Activated B cell treated with CpG ODN at 0.5 μM for 24 hours (primary cell): ENCODE measurements at regions not wholly inside any gene's neighbourhood (a gene's known extent, or its start where the extent isn't known, plus 50 kb on each side); places are given as distances from the start of the nearest gene placed in this dataset.
"Not testable (repeated sequence)": the region's sequence is repeated elsewhere in the genome, so short reads cannot be mapped to it uniquely, and the experiment has no call there.

ENCODE experiments used
- ATAC-seq: fragments of 200-7000 bp; cut with Tn5 transposase; one replicate; pipeline ENCODE4 v1.10.0; 2021; ENCODE audit warnings: low read depth, mild to moderate bottlenecking, moderate library complexity
- CTCF ChIA-PET: fragments of 350-600 bp; sonication (Branson Sonifier 250); formaldehyde crosslinking; loops from one replicate; lab custom pipeline; 2021; ENCODE audit warnings: antibody characterized with exemption; lab: Charles Lee
- POLR2A ChIA-PET: fragments of 350-600 bp; sonication (Branson Sonifier 250); formaldehyde crosslinking; loops from one replicate; lab custom pipeline; 2021; ENCODE audit warnings: antibody characterized with exemption; lab: Charles Lee
- DNase-seq: peaks from one replicate; pipeline ENCODE4 v3.0.0; 2022
- H3K27ac Mint-ChIP-seq: one replicate; pipeline ENCODE4 v1.8.0; 2020; ENCODE audit warnings: mixed read lengths
- H3K27me3 Mint-ChIP-seq: one replicate; pipeline ENCODE4 v1.8.0; 2021; ENCODE audit warnings: mixed read lengths
- H3K36me3 Mint-ChIP-seq: one replicate; pipeline ENCODE4 v1.8.0; 2021; ENCODE audit warnings: low read depth, mixed read lengths
- H3K4me1 Mint-ChIP-seq: one replicate; pipeline ENCODE4 v1.8.0; 2021; ENCODE audit warnings: mixed read lengths
- H3K4me3 Mint-ChIP-seq: one replicate; pipeline ENCODE4 v1.8.0; 2020; ENCODE audit warnings: mild to moderate bottlenecking, mixed read lengths
- H3K9me3 Mint-ChIP-seq: one replicate; pipeline ENCODE4 v1.8.0; 2020; ENCODE audit warnings: mixed read lengths
- intact Hi-C: fragments of 100-400 bp; cut with micrococcal nuclease; formaldehyde crosslinking; loops from one replicate; pipeline ENCODE4 v1.15.1; 2024

DNA sequence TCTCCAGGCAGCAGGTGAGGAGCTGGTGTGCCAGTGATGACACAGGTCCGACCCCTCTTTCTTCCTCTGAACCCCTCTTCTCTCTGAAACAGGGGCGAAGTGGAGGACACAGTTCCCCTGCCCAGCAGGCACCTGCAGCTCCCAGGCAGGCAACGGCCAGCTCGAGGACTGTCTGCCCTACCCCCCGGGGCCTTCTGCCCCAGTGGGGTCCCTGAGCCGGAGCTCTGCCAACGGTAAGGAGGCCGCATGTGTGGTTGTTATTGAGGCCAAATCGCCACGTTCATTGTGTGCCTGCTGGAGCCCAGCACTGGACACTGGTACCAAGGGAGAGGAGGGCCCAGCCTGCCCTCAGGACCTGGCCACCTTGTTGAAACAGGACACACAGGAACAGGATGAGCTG is 119.3 kb upstream of the MTLN start:
- H3K9me3 Mint-ChIP-seq, H3K27ac Mint-ChIP-seq, CTCF ChIA-PET, H3K27me3 Mint-ChIP-seq, DNase-seq, H3K4me1 Mint-ChIP-seq, H3K4me3 Mint-ChIP-seq, H3K36me3 Mint-ChIP-seq, ATAC-seq, intact Hi-C loops, POLR2A ChIA-PET: not testable (repeated sequence)

DNA sequence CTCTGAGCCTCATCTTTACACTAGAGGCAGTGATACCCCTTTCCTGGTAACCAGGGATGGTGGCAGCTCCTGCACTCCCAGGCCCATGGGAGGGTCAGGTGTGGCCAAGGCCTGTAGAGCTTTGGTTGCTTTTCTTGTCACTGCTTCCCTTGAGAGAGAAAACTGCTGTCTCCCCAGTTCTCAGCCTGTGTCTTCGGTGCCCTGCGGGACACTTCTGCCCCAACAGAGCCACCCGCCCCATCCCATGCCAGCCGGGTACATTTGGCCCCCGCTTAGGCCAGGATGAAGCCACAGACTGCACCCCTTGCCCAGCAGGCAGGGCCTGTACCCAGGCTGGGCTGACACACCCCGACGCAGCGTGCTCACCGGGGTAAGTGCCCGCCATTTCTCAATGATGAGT is 117.4 kb upstream of the MTLN start:
- intact Hi-C loops, H3K4me1 Mint-ChIP-seq, ATAC-seq, POLR2A ChIA-PET, DNase-seq, H3K27me3 Mint-ChIP-seq, H3K27ac Mint-ChIP-seq, H3K4me3 Mint-ChIP-seq, H3K9me3 Mint-ChIP-seq, H3K36me3 Mint-ChIP-seq, CTCF ChIA-PET: not testable (repeated sequence)

DNA sequence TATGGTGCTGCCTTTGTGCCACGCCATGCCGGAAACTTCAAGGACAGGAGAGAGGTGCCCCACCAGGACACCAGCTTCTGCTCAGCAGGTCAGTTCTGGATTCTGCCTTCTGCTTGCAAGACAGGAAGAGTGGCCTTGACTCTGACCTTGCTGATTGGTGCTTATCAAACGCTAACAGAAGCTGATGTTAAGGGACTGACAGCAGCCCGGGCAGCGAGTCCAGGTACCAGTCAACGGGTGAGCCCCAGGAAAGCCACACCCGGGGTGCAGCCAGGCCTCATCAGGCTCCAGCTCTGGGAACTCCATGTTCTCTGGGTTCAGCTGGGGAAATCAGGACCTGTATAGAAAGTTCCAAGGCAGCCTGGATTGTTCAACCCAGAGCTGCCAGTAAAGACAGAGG is 116.8 kb upstream of the MTLN start:
- H3K27me3 Mint-ChIP-seq, POLR2A ChIA-PET, H3K9me3 Mint-ChIP-seq, ATAC-seq, DNase-seq, CTCF ChIA-PET, H3K27ac Mint-ChIP-seq, H3K4me3 Mint-ChIP-seq, H3K4me1 Mint-ChIP-seq, intact Hi-C loops, H3K36me3 Mint-ChIP-seq: not testable (repeated sequence)

DNA sequence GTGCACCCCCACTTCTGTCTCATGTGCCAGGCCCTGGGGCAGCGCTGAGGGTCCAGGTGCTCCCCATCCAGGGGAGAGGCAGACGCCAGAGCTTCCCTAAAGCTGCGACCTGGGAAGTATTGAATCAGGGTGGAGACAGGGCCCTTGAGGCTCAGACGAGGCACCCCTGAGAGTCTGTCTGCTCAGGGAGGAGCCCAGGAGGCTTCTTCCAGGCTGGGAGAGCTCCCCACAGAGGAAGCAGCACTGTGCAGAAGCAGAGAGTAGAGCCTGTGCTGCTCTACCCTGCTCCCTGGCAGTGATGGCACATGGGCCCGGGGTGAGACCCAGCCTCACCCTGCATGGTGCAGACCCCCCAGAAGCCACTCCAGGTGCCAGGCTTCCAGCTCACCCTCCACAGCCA is 116.3 kb upstream of the MTLN start:
- intact Hi-C loops, H3K27ac Mint-ChIP-seq, ATAC-seq, DNase-seq, POLR2A ChIA-PET, H3K4me3 Mint-ChIP-seq, H3K9me3 Mint-ChIP-seq, H3K27me3 Mint-ChIP-seq, H3K36me3 Mint-ChIP-seq, H3K4me1 Mint-ChIP-seq, CTCF ChIA-PET: not testable (repeated sequence)

DNA sequence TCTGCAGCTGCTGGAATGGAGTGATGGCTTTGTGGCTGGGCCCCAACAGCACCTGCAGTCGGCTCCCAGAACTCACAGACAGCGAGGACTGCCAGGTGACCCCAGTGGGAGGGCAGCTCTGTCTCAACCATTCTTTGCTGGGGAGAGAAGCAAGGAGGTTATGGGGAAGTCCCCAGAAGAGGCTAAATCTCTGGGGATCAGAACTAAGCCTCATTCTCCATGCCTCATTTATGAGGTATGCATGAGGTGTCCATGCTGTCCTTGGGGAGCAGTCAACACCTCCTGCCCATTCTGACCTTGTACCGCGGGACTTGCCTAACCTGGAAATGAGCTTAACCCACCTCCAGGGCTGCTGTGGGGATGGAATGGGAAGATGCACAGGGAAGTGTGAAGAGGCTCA is 111.5 kb upstream of the MTLN start:
- intact Hi-C loops, H3K9me3 Mint-ChIP-seq, H3K27me3 Mint-ChIP-seq, CTCF ChIA-PET, H3K4me3 Mint-ChIP-seq, H3K4me1 Mint-ChIP-seq, H3K36me3 Mint-ChIP-seq, DNase-seq, POLR2A ChIA-PET, H3K27ac Mint-ChIP-seq: not testable (repeated sequence)
- ATAC-seq: peak; percentile 42

DNA sequence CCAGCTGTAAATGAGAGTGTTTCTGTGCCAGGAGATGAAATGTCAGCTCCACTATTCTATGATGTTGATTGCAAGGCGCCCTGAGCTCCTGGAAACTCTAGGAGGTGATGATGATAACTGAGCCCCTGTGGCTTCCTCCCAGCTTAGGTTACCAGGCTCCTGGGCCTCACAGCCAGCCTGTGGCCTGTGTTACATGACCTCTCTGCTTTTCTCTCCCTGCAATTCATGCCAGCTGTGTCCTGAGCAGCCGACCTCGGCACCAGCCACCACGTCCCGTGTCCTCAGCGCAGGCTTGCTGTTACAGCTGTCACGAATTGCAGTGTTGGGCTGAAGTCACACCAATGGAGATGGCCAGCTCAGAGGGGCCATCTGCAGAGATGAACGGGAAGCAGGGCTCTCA is 110.2 kb upstream of the MTLN start:
- H3K4me3 Mint-ChIP-seq, H3K4me1 Mint-ChIP-seq, H3K36me3 Mint-ChIP-seq, DNase-seq, H3K27ac Mint-ChIP-seq, POLR2A ChIA-PET, H3K9me3 Mint-ChIP-seq, intact Hi-C loops, CTCF ChIA-PET, ATAC-seq, H3K27me3 Mint-ChIP-seq: not testable (repeated sequence)

DNA sequence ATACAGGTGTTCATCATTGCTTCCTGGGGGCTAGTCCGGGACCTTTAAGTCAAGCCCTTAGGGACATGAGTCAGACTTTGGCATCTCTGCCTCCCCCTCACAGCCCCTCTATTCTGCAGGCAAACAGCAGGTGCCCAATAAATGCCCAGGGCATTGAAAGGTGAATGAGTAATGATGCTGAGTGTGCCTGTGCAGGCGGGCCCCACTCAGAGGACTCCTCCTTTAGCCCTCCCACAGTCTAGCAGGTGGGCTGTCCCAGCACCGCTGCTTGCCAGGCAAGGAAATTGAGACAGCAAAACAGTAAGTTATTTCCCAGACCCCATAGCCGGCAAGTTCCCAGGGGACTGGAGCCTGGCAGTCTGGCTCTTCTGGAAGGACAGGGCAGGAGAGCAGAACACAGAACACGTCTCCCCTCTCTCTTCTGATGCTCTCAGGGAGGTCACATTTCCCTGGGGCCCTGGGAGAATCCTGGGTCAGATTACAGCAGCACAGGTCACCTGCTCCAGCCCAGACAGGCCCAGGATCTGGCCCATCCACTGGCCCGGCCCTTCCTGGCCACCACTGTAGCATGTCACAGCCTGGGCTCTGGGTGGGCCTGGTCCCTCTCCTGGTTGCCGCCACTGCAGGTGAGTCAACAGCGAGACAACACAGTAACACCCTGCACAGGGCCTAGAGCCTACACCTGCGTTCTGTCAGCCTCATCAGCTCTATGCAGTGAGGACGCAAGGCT is 108.7 kb upstream of the MTLN start:
- H3K27ac Mint-ChIP-seq, H3K4me1 Mint-ChIP-seq, H3K27me3 Mint-ChIP-seq, H3K9me3 Mint-ChIP-seq, intact Hi-C loops, DNase-seq, H3K36me3 Mint-ChIP-seq, POLR2A ChIA-PET, CTCF ChIA-PET, H3K4me3 Mint-ChIP-seq, ATAC-seq: not testable (repeated sequence)

DNA sequence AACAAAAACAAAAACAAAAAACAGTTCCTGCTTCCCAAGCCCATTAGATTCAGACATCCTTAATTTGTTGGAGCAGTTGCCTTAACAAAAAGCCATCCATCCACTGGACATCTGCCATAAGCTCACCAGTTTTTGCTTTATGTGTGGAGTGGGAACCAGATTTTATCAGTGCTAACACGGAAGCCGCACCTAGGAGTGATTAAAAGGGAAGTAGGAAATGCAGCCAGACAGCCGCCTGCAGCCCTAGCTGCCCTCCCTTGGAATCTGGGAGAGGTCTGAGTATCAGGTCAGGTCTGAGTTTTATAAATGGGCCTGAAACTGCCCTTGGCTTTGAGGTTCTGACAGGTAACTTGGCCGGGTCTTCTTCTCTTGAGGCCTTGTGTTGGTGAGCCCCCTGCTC is 106.6 kb upstream of the MTLN start:
- ATAC-seq, DNase-seq, H3K4me3 Mint-ChIP-seq, intact Hi-C loops, H3K9me3 Mint-ChIP-seq, H3K4me1 Mint-ChIP-seq, POLR2A ChIA-PET, H3K27me3 Mint-ChIP-seq, H3K27ac Mint-ChIP-seq, H3K36me3 Mint-ChIP-seq, CTCF ChIA-PET: not testable (repeated sequence)

DNA sequence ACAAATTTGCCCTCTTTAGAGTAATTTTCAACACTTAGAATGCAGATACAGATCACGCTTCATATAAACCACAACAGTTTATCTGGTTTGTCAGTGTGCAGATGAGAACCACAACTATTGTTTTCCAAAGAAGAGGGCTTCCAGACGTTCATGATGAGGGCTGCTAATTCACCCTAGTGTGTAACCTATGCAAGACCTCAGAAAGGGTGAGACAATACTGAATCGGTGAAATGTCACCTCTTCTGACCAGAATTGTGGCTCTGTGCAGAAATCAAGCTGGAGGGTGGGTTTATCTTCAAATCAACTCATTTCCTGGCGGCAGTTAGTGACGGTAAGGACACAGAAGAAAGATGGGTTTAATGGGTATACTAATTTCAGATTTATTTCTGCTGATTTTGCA is 105.0 kb upstream of the MTLN start:
- H3K4me1 Mint-ChIP-seq, DNase-seq, POLR2A ChIA-PET, intact Hi-C loops, H3K9me3 Mint-ChIP-seq, H3K4me3 Mint-ChIP-seq, ATAC-seq, H3K27me3 Mint-ChIP-seq, H3K27ac Mint-ChIP-seq, CTCF ChIA-PET, H3K36me3 Mint-ChIP-seq: not testable (repeated sequence)

DNA sequence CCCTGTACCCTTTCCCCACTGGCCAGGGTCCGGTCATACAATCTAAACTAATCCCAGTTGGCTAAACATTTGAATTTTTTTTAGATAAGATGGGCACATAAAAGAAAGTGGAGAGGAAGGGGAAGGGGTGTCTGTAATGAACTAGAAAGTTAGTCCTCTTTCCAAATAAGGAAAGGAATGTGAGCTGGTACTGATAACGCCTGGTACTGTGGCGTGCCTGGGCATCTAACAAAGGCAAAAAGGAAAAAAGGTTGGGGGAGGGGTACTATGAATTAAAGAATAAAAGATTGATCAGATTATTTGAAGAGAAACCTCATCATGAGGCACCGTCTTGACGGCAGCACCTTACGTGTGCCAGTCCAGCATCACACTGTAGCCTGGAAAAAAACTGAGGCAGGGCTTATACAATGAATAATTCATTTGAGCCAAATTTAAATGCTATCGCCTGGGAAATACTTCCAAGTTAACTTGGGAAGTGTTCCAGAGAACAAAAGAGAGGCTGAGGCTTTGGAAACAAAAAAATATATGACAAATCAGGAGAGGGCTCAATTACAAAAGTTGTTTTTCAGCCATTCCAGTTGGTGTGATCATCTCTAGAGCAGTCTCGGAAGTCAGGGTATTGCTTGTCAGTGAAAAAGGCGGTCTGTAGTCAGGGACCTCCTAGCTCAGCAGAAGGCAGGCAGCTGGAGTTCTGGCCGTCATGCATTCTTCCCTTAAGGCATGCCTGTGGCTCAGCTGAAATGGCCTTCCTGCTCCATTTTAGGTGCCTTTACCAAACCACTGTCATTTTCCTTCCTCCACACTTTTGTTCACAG is 103.9 kb upstream of the MTLN start:
- H3K4me1 Mint-ChIP-seq, H3K4me3 Mint-ChIP-seq, H3K36me3 Mint-ChIP-seq, POLR2A ChIA-PET, CTCF ChIA-PET, intact Hi-C loops, ATAC-seq, H3K9me3 Mint-ChIP-seq, H3K27ac Mint-ChIP-seq, DNase-seq, H3K27me3 Mint-ChIP-seq: not testable (repeated sequence)

DNA sequence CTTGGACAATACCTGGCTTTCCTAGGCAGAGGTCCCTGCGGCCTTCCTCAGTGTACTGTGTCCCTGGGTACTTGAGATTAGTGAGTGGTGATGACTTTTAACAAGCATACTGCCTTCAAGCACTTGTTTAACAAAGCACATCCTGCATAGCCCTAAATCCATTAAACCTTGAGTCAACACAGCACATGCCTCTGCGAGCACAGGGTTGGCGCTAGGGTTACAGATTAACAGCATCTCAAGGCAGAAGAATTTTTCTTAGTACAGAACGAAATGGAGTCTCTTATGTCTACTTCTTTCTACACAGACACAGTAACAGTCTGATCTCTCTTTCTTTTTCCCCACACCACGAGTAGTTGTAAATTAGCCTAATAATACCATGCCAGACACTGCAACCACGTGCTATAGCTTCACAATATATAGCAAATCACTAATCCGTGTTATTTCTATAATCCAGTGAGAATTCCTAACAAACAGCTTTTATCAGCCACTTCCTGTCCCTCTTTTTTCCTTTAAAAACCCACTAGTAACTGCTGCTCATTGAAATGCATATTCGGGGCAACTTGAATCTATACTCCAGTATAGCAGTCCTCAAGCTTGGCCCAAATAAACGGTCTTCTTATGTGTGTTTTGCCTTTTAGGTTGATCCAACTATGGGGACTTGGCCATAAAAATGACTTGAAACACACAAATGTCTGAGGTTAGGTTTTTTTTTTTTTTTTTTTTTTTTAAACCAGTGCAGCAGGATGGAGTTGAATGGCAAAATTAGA is 102.9 kb upstream of the MTLN start:
- H3K27me3 Mint-ChIP-seq, H3K9me3 Mint-ChIP-seq, DNase-seq, H3K4me1 Mint-ChIP-seq, H3K36me3 Mint-ChIP-seq, H3K4me3 Mint-ChIP-seq, CTCF ChIA-PET, POLR2A ChIA-PET, intact Hi-C loops, ATAC-seq, H3K27ac Mint-ChIP-seq: not testable (repeated sequence)

DNA sequence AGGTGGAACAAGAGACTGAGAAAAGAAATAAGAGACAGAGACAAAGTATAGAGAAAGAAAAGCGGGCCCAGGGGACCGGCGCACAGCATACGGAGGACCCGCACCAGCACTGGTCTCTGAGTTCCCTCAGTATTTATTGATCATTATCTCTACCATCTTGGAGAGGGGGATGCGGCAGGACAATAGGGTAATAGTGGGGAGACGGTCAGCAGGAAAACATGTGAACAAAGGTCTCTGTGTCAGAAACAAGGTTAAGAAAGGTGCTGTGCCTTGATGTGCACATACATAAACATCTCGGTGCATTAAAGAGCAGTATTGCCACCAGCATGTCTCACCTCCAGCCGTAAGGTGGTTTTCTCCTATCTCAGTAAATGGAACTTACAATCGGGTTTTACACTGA is 102.1 kb upstream of the MTLN start:
- ATAC-seq, H3K36me3 Mint-ChIP-seq, intact Hi-C loops, H3K27me3 Mint-ChIP-seq, H3K9me3 Mint-ChIP-seq, H3K4me3 Mint-ChIP-seq, CTCF ChIA-PET, DNase-seq, H3K4me1 Mint-ChIP-seq, H3K27ac Mint-ChIP-seq, POLR2A ChIA-PET: not testable (repeated sequence)
